ENCODE measurements at regions not wholly inside any gene's neighbourhood (a gene's known extent, or its start where the extent isn't known, plus 50 kb on each side); places are given as distances from the start of the nearest gene placed in this dataset.

DNA sequence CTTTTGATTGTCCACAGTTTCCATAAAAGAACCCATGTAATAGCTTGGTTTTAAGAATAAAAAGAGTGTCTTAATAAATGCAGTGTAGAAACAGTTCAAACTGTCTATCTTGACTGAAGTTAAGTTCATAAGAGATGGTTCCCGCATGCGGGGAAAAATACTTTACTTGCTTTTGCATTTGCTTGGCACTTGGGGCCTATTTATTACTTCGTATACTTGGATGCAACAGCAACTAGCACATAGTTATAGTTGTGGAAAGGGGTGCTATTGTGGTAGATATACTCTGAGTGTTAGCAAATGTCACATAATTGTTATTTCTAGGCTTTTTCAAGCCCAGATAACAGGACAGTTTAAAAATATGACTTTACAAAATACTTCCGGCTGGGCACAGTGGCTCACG lies 97.7 kb upstream of the HMGCLL1 start:
- TF ChIP-seq, protein P1, sequence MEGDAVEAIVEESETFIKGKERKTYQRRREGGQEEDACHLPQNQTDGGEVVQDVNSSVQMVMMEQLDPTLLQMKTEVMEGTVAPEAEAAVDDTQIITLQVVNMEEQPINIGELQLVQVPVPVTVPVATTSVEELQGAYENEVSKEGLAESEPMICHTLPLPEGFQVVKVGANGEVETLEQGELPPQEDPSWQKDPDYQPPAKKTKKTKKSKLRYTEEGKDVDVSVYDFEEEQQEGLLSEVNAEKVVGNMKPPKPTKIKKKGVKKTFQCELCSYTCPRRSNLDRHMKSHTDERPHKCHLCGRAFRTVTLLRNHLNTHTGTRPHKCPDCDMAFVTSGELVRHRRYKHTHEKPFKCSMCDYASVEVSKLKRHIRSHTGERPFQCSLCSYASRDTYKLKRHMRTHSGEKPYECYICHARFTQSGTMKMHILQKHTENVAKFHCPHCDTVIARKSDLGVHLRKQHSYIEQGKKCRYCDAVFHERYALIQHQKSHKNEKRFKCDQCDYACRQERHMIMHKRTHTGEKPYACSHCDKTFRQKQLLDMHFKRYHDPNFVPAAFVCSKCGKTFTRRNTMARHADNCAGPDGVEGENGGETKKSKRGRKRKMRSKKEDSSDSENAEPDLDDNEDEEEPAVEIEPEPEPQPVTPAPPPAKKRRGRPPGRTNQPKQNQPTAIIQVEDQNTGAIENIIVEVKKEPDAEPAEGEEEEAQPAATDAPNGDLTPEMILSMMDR (IDR thresholded peaks at IDR 0.05; ENCODE audit: unreplicated experiment in 3 of 3), result no peak
- H3K4me1 Mint-ChIP-seq, result peaks cover 26% of the 10 kb centered on the region
- H3K4me3 Mint-ChIP-seq, result no peak overlapping the region
- peaks cover under 1% of the 10 kb centered on the region for H3K9me3 Mint-ChIP-seq
- no peaks in the 10 kb centered on the region for H3K27me3 Mint-ChIP-seq (ENCODE audit: low read depth)
- no peak overlapping the region for H3K27ac Mint-ChIP-seq
- no peaks in the 10 kb centered on the region for H3K36me3 Mint-ChIP-seq (ENCODE audit: low read depth)

GRCh38 chr6:55675941-55676340 lies 96.9 kb upstream of the HMGCLL1 start:
- Mint-ChIP-seq H3K27me3 (ENCODE audit: low read depth) (no peaks in the 10 kb centered on the region), H3K27ac (no peak overlapping the region), H3K36me3 (ENCODE audit: low read depth) (no peaks in the 10 kb centered on the region), H3K4me3 (no peak overlapping the region), H3K9me3 (no peaks in the 10 kb centered on the region), H3K4me1 (peaks cover 26% of the 10 kb centered on the region)
- TF ChIP-seq, protein P1 (IDR thresholded peaks at IDR 0.05; ENCODE audit: unreplicated experiment in 3 of 3), result no peak

GRCh38 chr6:55674672-55675071 lies 95.7 kb upstream of the HMGCLL1 start:
- no peaks in the 10 kb centered on the region for H3K27me3 Mint-ChIP-seq (ENCODE audit: low read depth)
- peak overlapping the region; percentile 8 to 43 (median 34) for H3K27ac Mint-ChIP-seq
- no peak overlapping the region for H3K4me3 Mint-ChIP-seq
- no peaks in the 10 kb centered on the region for H3K9me3 Mint-ChIP-seq
- TF ChIP-seq, protein P1 (IDR thresholded peaks at IDR 0.05; ENCODE audit: unreplicated experiment in 3 of 3), result no peak
- H3K36me3 Mint-ChIP-seq (ENCODE audit: low read depth), result no peaks in the 10 kb centered on the region
- peaks cover 25% of the 10 kb centered on the region for H3K4me1 Mint-ChIP-seq

GRCh38 chr6:55670850-55671413 lies 91.9 kb upstream of the HMGCLL1 start:
- no peaks in the 10 kb centered on the region for H3K27me3 Mint-ChIP-seq (ENCODE audit: low read depth)
- no peak overlapping the region for H3K27ac Mint-ChIP-seq
- TF ChIP-seq, protein P1 (IDR thresholded peaks at IDR 0.05; ENCODE audit: unreplicated experiment in 3 of 3), result no peak
- H3K9me3 Mint-ChIP-seq, result no peaks in the 10 kb centered on the region
- H3K36me3 Mint-ChIP-seq (ENCODE audit: low read depth), result no peaks in the 10 kb centered on the region
- H3K4me1 Mint-ChIP-seq, result peaks cover 34% of the 10 kb centered on the region
- H3K4me3 Mint-ChIP-seq, result no peak overlapping the region

GRCh38 chr6:55669028-55669427 lies 90.0 kb upstream of the HMGCLL1 start:
- Mint-ChIP-seq H3K27me3 (ENCODE audit: low read depth) (no peaks in the 10 kb centered on the region), H3K9me3 (peaks cover 2% of the 10 kb centered on the region), H3K4me3 (no peak overlapping the region), H3K27ac (peak overlapping the region in 1 of 3 experiments; percentile 78), H3K4me1 (peaks cover 42% of the 10 kb centered on the region), H3K36me3 (ENCODE audit: low read depth) (no peaks in the 10 kb centered on the region)
- TF ChIP-seq, protein P1 (IDR thresholded peaks at IDR 0.05; ENCODE audit: unreplicated experiment in 3 of 3), result no peak

- Mint-ChIP-seq H3K27me3 (ENCODE audit: low read depth) (no peaks in the 10 kb centered on the region), H3K4me1 (peaks cover 42% of the 10 kb centered on the region), H3K9me3 (peaks cover 6% of the 10 kb centered on the region), H3K27ac (peak overlapping the region in 2 of 3 experiments; percentile 16 to 78), H3K36me3 (ENCODE audit: low read depth) (peaks cover 4% of the 10 kb centered on the region), H3K4me3 (no peak overlapping the region)
- TF ChIP-seq, protein P1 (IDR thresholded peaks at IDR 0.05; ENCODE audit: unreplicated experiment in 3 of 3), result no peak
Measured at GRCh38 chr6:55668591-55668990, 89.6 kb upstream of the HMGCLL1 start.

Data from nephron (organoid).